ENCODE measurements at regions not wholly inside any gene's neighbourhood (a gene's known extent, or its start where the extent isn't known, plus 50 kb on each side); places are given as distances from the start of the nearest gene placed in this dataset.

GRCh38 chr3:126270145-126270811, 86.9 kb downstream of the KLF15 start:
- Histone ChIP-seq H3K27me3 (ENCODE audit: insufficient read depth, poor library complexity, severe bottlenecking) (no peaks in the 10 kb centered on the region), H3K4me1 (ENCODE audit: insufficient read depth, poor library complexity, severe bottlenecking) (peaks cover 27% of the 10 kb centered on the region), H3K36me3 (ENCODE audit: low read depth) (no peaks in the 10 kb centered on the region), H3K9me3 (ENCODE audit: severe bottlenecking) (no peaks in the 10 kb centered on the region), H3K27ac (ENCODE audit: poor library complexity, severe bottlenecking) (peak overlapping the region; percentile 33), H3K4me3 (ENCODE audit: severe bottlenecking) (no peak overlapping the region)
- no peak for TF ChIP-seq CTCF (IDR thresholded peaks at IDR 0.05; ENCODE audit: poor library complexity, severe bottlenecking)
- no peak for ATAC-seq (ENCODE audit: low read depth)
- DNase-seq (ENCODE audit: low spot score), result no peak

- Histone ChIP-seq H3K4me1 (ENCODE audit: insufficient read depth, poor library complexity, severe bottlenecking) (peaks cover 27% of the 10 kb centered on the region), H3K36me3 (ENCODE audit: low read depth) (no peaks in the 10 kb centered on the region), H3K4me3 (ENCODE audit: severe bottlenecking) (no peak overlapping the region), H3K27me3 (ENCODE audit: insufficient read depth, poor library complexity, severe bottlenecking) (no peaks in the 10 kb centered on the region), H3K9me3 (ENCODE audit: severe bottlenecking) (no peaks in the 10 kb centered on the region), H3K27ac (ENCODE audit: poor library complexity, severe bottlenecking) (peak overlapping the region; percentile 7)
- TF ChIP-seq CTCF (IDR thresholded peaks at IDR 0.05; ENCODE audit: poor library complexity, severe bottlenecking), result no peak
- no peak for DNase-seq (ENCODE audit: low spot score)
- no peak for ATAC-seq (ENCODE audit: low read depth)
These were observed 87.9 kb downstream of the KLF15 start for GRCh38 chr3:126269354-126269753.

GRCh38 chr3:126268866-126269265, 88.3 kb downstream of the KLF15 start:
- H3K4me1 ChIP-seq (ENCODE audit: insufficient read depth, poor library complexity, severe bottlenecking), result peaks cover 27% of the 10 kb centered on the region
- peak overlapping the region; percentile 7 for H3K27ac ChIP-seq (ENCODE audit: poor library complexity, severe bottlenecking)
- no peaks in the 10 kb centered on the region for H3K27me3 ChIP-seq (ENCODE audit: insufficient read depth, poor library complexity, severe bottlenecking)
- DNase-seq (ENCODE audit: low spot score) (no peak), ATAC-seq (ENCODE audit: low read depth) (0 out of 3 replicates have a peak, but pooled peaks have one; percentile 4)
- no peak for TF ChIP-seq CTCF (IDR thresholded peaks at IDR 0.05; ENCODE audit: poor library complexity, severe bottlenecking)
- H3K36me3 ChIP-seq (ENCODE audit: low read depth), result no peaks in the 10 kb centered on the region
- no peaks in the 10 kb centered on the region for H3K9me3 ChIP-seq (ENCODE audit: severe bottlenecking)
- H3K4me3 ChIP-seq (ENCODE audit: severe bottlenecking), result no peak overlapping the region

- no peak for TF ChIP-seq CTCF (IDR thresholded peaks at IDR 0.05; ENCODE audit: poor library complexity, severe bottlenecking)
- Histone ChIP-seq H3K9me3 (ENCODE audit: severe bottlenecking) (no peaks in the 10 kb centered on the region), H3K36me3 (ENCODE audit: low read depth) (no peaks in the 10 kb centered on the region), H3K27me3 (ENCODE audit: insufficient read depth, poor library complexity, severe bottlenecking) (no peaks in the 10 kb centered on the region), H3K27ac (ENCODE audit: poor library complexity, severe bottlenecking) (peak overlapping the region; percentile 76), H3K4me3 (ENCODE audit: severe bottlenecking) (no peak overlapping the region), H3K4me1 (ENCODE audit: insufficient read depth, poor library complexity, severe bottlenecking) (peaks cover 27% of the 10 kb centered on the region)
- ATAC-seq (ENCODE audit: low read depth) (no peak), DNase-seq (ENCODE audit: low spot score) (no peak)
These were observed 87.7 kb upstream of the ALDH1L1 start for GRCh38 chr3:126267976-126268615.

All from RWPE2 (cell line).